Choroid plexus epithelial cell (primary cell): ENCODE measurements at regions not wholly inside any gene's neighbourhood (a gene's known extent, or its start where the extent isn't known, plus 50 kb on each side); places are given as distances from the start of the nearest gene placed in this dataset.

Source experiments
- DNase-seq: peaks from one replicate; pipeline ENCODE4 v3.0.0-alpha.2; 2010; ENCODE audit warnings: low read depth
- H3K4me3 ChIP-seq: 2 replicates; pipeline ENCODE4 v1.5.1; 2011; ENCODE audit warnings: low read depth, mild to moderate bottlenecking, control low read depth, low read length, moderate library complexity
- TF ChIP-seq, protein P1 (sequence below): conservative IDR thresholded peaks from 2 replicates; pipeline ENCODE4 v1.5.1; 2011; ENCODE audit warnings: low read depth, mild to moderate bottlenecking, control low read depth, inconsistent platforms, low read length, moderate library complexity

- no peak overlapping the region for H3K4me3 ChIP-seq
- TF ChIP-seq, protein P1, sequence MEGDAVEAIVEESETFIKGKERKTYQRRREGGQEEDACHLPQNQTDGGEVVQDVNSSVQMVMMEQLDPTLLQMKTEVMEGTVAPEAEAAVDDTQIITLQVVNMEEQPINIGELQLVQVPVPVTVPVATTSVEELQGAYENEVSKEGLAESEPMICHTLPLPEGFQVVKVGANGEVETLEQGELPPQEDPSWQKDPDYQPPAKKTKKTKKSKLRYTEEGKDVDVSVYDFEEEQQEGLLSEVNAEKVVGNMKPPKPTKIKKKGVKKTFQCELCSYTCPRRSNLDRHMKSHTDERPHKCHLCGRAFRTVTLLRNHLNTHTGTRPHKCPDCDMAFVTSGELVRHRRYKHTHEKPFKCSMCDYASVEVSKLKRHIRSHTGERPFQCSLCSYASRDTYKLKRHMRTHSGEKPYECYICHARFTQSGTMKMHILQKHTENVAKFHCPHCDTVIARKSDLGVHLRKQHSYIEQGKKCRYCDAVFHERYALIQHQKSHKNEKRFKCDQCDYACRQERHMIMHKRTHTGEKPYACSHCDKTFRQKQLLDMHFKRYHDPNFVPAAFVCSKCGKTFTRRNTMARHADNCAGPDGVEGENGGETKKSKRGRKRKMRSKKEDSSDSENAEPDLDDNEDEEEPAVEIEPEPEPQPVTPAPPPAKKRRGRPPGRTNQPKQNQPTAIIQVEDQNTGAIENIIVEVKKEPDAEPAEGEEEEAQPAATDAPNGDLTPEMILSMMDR, result no peak
- no peak for DNase-seq
Observed at GRCh38 chr4:74621616-74622015, 172.7 kb downstream of the BTC start.

GRCh38 chr4:74623041-74623440 is 171.3 kb downstream of the BTC start:
- TF ChIP-seq, protein P1, result peak; percentile 41
- no peak overlapping the region for H3K4me3 ChIP-seq
- DNase-seq, result peak; percentile 87

- no peak overlapping the region for H3K4me3 ChIP-seq
- DNase-seq, result peak; percentile 97
- TF ChIP-seq, protein P1, result no peak
Observed at GRCh38 chr4:74624351-74625151, 169.8 kb downstream of the BTC start.

GRCh38 chr4:74625981-74626380 is 168.3 kb downstream of the BTC start:
- no peak for DNase-seq
- no peak overlapping the region for H3K4me3 ChIP-seq
- TF ChIP-seq, protein P1, result no peak

DNA sequence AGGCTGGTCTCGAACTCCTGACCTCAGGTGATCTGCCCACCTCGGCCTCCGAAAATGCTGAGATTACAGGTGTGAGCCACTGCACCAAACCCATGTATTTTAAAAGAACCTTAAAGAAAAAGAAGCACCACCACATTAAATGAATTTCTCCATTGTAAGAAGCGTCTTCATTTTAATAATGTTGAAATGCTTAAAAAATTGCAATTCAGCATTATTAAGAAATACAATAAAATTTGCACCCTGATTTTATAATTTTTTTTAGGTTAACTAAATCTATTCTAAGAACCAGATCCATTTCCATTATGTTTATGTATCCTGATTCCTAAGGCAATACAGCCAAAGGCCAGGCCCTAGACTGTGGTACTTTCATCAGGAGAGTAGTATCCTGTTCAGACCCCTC is 167.2 kb downstream of the BTC start:
- DNase-seq, result no peak
- TF ChIP-seq, protein P1, result no peak
- H3K4me3 ChIP-seq, result no peak overlapping the region

GRCh38 chr4:74627504-74627903 is 166.8 kb downstream of the BTC start:
- DNase-seq, result no peak
- TF ChIP-seq, protein P1, result no peak
- no peak overlapping the region for H3K4me3 ChIP-seq
